Glutamatergic neuron (in vitro differentiated cells): ENCODE measurements at regions not wholly inside any gene's neighbourhood (a gene's known extent, or its start where the extent isn't known, plus 50 kb on each side); places are given as distances from the start of the nearest gene placed in this dataset.

Experiments used
- DNase-seq: peaks from one replicate; pipeline ENCODE4 v3.0.0; 2022
- H3K27ac Mint-ChIP-seq: one replicate; pipeline ENCODE4 v1.8.0; 2020; ENCODE audit warnings: mild to moderate bottlenecking, mixed read lengths, inconsistent platforms; ENCODE audit not compliant: unreplicated experiment
- H3K27me3 Mint-ChIP-seq: one replicate; pipeline ENCODE4 v1.8.0; 2020; ENCODE audit warnings: mild to moderate bottlenecking, moderate library complexity, mixed read lengths, inconsistent platforms; ENCODE audit not compliant: unreplicated experiment
- H3K36me3 Mint-ChIP-seq: one replicate; pipeline ENCODE4 v1.8.0; 2020; ENCODE audit warnings: mild to moderate bottlenecking, mixed read lengths, inconsistent platforms; ENCODE audit not compliant: unreplicated experiment
- H3K4me1 Mint-ChIP-seq: one replicate; pipeline ENCODE4 v1.8.0; 2020; ENCODE audit warnings: mild to moderate bottlenecking, low read depth, mixed read lengths, inconsistent platforms; ENCODE audit not compliant: unreplicated experiment
- H3K4me3 Mint-ChIP-seq: one replicate; pipeline ENCODE4 v1.8.0; 2020; ENCODE audit warnings: mild to moderate bottlenecking, mixed read lengths, inconsistent platforms; ENCODE audit not compliant: unreplicated experiment
- H3K9me3 Mint-ChIP-seq: one replicate; pipeline ENCODE4 v1.8.0; 2020; ENCODE audit warnings: mild to moderate bottlenecking, moderate library complexity, mixed read lengths, inconsistent platforms; ENCODE audit not compliant: unreplicated experiment
- CTCF ChIP-seq: fragments of 200-600 bp; sonication (generic); IDR thresholded peaks from one replicate; pipeline ENCODE4 v1.5.0; 2021; ENCODE audit not compliant: partially characterized antibody, unreplicated experiment

- Mint-ChIP-seq H3K27ac (no peak overlapping the region), H3K27me3 (no peaks in the 10 kb centered on the region), H3K4me1 (no peaks in the 10 kb centered on the region), H3K36me3 (no peaks in the 10 kb centered on the region), H3K9me3 (no peaks in the 10 kb centered on the region), H3K4me3 (no peak overlapping the region)
- no peak for DNase-seq
- no peak for TF ChIP-seq CTCF
Observed at GRCh38 chr16:74232806-74233465, 63.7 kb upstream of the PSMD7 start.

DNA sequence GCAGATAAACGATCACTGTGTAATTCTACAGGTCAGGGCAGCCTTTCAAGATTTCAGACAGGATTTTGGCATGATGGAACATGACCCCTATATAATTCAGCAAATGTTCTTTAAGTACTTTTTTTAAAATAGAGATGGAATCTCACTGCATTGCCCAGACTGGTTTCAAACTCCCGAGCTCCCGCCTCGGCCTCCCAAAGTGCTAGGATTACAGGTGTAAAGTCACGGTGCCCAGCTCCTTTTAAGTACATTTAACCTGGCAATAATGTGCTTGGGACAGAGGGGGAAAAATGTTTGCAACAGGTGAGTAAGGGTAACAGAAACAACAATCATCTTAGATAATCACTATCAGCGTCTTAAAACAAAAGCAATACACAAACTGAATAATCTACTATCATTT lies 66.5 kb upstream of the PSMD7 start:
- Mint-ChIP-seq H3K9me3 (no peaks in the 10 kb centered on the region), H3K4me3 (no peak overlapping the region), H3K27me3 (no peaks in the 10 kb centered on the region), H3K4me1 (no peaks in the 10 kb centered on the region), H3K27ac (no peak overlapping the region), H3K36me3 (no peaks in the 10 kb centered on the region)
- no peak for TF ChIP-seq CTCF
- no peak for DNase-seq

DNA sequence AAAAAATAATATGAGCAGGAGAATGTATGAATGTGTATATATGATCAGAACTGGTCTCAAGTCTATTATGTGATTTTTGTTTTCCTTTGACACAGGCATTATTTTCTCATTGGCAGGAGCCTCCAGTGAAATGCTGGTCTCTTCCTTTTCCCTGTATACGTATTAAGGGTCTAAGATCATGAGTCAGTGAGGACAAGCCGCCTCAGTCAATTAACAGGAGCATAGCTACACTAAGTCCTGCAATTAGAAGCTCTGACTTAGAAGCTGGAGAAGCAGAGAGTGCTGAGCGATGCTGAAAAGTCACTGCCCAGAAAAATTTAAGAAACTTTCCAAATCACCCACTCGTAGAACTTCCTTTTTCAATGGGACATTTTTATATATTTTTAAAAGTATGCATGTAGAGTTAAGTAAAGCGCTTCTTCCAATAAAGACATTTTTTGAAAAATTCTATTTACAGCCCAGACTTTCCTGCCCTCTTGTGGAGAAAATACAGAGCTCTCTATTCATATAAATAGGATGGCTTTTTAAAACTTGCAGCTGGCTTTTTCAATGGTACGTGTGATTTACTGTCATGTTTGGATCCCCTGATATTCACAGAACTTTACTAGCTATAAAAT lies 70.2 kb upstream of the PSMD7 start:
- Mint-ChIP-seq H3K4me3 (no peak overlapping the region), H3K27ac (no peak overlapping the region), H3K9me3 (no peaks in the 10 kb centered on the region), H3K27me3 (no peaks in the 10 kb centered on the region), H3K4me1 (no peaks in the 10 kb centered on the region), H3K36me3 (no peaks in the 10 kb centered on the region)
- no peak for DNase-seq
- TF ChIP-seq CTCF = peak; percentile 34

DNA sequence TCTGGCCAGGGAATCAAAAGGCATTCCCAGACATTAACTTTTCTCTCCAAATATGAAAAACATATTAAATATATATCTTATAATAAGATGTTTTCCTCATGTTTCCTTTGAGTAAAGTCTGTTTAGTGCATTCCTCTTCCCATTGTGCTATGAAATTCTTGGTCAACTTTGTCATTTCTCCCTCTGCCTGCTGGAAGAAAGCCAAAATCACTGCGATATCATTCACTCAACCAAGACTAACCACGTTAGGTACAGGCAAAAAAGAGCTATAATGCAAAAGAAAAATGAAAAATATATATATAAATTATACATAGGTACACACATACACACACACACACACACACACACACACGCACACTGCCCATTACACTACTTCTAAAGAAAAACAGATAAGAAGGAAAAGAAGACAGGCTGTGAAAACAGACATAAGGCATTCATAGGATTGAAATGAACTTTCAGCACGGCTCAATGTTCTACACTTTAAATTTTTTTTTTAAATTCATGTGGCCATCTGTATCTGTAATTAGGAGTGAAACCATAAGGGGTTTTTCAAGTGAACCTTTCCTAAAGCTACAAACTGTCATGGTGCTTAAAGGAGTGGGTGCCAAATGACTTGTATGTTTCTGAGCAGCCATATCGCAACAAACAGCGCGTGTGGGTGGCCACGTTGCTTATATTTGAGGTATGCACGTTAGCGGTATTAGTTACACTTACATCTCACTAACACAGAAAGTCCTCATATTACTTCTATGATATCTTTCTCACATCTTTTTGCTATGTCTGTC lies 71.6 kb upstream of the PSMD7 start:
- no peak for DNase-seq
- Mint-ChIP-seq H3K27me3 (no peaks in the 10 kb centered on the region), H3K4me1 (no peaks in the 10 kb centered on the region), H3K27ac (no peak overlapping the region), H3K36me3 (no peaks in the 10 kb centered on the region), H3K4me3 (no peak overlapping the region), H3K9me3 (no peaks in the 10 kb centered on the region)
- TF ChIP-seq CTCF = no peak

- Mint-ChIP-seq H3K4me1 (no peaks in the 10 kb centered on the region), H3K4me3 (no peak overlapping the region), H3K36me3 (no peaks in the 10 kb centered on the region), H3K27ac (no peak overlapping the region), H3K27me3 (peaks cover 5% of the 10 kb centered on the region), H3K9me3 (no peaks in the 10 kb centered on the region)
- TF ChIP-seq CTCF = no peak
- DNase-seq = no peak
Observed at GRCh38 chr16:74221828-74222227, 74.8 kb upstream of the PSMD7 start.
